GM18505 (cell line): ENCODE measurements at regions not wholly inside any gene's neighbourhood (a gene's known extent, or its start where the extent isn't known, plus 50 kb on each side); places are given as distances from the start of the nearest gene placed in this dataset.

ENCODE experiments used
- ATAC-seq: cut with Tn5 transposase; IDR thresholded peaks from one replicate; pipeline ENCODE4 v1.9.1; 2021; ENCODE audit not compliant: unreplicated experiment
- POLR2A ChIP-seq: IDR thresholded peaks from 4 replicates; pipeline ENCODE4 v1.6.1; 2011; ENCODE audit warnings: borderline replicate concordance; ENCODE audit not compliant: insufficient read depth, insufficient read length; ENCODE audit errors: extremely low read depth

DNA sequence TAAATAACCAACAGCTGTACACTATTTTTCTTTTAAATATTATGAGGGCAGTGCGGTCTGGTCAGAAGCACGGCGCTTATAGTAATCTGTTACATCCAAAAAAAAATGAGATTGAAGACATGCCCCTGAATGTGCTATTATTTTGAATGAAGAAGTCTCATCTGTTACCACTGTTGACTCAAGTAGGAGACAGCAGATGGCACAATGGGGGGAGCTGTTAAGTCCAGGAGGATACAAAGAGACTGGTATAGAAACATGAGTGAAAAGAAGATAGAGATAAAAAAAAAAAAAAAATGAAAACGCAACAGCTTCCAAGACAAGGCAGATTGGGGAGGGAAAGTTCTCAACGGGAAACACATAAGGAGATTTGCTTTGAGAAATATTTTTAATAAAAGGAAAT is 425.5 kb upstream of the PKDCC start:
- ATAC-seq: no peak
- no peak for TF ChIP-seq POLR2A

DNA sequence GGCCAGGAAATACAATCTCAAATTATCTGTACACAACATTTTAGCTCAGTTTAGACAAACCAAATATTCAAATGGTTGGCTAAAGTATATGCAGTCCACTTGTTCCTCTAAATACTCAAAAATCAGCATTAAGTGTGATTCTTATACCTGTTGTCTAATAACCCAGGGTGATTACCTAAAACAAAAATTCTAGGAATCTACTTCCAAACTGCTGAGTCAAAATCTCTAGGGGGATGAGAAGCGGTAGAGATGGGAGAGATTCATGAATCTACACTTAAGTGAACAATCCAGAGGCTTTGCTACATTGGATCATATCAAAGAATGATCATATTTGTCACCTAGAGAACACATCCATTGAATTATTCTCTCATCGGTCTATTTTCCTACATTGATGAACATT is 420.9 kb upstream of the PKDCC start:
- no peak for TF ChIP-seq POLR2A
- no peak for ATAC-seq

DNA sequence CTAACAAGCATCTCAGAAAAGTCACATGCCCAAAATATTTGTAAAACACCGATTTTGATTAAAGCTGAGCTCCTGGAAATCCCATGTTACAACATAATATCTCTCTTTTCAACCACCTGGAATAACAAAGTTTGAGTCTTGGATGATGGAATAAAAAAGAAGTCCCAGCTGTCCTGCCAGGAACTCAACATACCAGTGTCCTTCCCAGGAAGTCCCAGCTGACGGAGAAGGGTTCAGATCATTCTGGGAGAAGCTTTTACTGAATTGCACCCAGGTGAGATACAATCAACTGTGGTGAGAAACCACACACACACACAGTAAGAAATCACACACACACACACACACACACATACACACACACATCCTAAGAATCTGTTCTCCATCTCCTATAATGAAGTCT is 413.1 kb upstream of the PKDCC start:
- no peak for ATAC-seq
- no peak for TF ChIP-seq POLR2A

DNA sequence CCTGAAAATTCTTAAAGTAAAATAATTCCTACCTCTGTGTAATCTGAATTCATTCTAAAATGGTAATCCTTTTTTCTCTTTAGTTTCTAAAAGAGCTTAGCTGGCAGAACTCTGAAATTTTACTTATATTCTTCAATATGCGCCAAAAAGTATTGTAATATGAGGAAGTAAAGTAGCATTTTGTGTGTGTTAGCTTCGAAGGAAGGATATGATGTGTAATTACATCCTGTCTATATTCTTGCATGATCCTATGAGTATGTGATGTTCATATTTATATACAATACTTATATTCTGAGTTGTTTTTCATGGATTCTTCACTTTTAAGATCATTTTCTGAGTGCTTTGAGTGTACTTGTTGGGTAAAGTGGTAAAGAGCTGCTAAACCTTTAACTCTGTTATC is 402.9 kb upstream of the PKDCC start:
- no peak for TF ChIP-seq POLR2A
- no peak for ATAC-seq

DNA sequence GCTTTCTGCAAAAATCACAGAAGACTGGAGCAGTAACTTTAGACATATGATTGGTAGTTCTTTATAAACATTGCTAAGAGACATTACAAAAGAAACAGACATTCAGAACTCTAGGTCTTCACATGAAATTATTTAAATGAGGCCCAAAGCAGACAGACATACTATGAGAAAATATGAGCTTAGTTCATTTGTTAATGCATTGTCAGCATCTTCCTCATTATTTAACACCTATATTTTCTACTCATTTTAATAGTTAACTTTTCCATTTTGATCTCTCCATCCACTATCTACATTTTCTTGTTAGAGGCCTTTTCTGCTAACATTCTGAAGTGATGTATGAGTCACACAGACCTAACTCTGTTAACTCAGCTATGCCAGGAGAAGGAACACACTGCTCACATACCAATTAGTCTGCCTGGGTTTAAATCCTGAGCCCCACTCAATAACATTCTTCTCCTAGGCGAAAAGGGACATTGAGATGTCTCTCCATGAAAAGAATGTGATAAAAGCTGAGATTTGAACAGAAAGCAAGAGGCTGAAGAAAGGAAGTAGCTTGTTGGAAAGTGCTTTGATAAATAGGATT is 400.3 kb upstream of the PKDCC start:
- TF ChIP-seq POLR2A: no peak
- ATAC-seq: no peak

DNA sequence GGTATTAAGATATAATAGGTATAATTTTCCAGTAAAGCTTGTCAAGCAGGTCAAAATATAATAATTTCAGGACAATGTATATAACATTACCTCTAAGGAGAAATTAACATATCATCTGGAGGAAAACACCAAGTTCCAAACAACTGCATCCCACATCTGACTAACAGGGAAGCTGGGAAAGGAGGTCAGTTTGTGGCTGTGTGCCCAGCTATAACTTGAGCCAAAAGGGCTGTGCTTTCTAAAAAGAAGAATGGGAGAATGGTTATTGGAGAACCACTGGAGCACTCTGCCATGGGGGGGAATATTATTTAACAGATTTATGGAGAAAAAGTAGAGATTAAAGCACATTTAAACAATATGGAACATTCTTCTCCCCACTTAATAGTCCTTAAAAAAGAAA is 390.6 kb upstream of the PKDCC start:
- TF ChIP-seq POLR2A: no peak
- no peak for ATAC-seq

DNA sequence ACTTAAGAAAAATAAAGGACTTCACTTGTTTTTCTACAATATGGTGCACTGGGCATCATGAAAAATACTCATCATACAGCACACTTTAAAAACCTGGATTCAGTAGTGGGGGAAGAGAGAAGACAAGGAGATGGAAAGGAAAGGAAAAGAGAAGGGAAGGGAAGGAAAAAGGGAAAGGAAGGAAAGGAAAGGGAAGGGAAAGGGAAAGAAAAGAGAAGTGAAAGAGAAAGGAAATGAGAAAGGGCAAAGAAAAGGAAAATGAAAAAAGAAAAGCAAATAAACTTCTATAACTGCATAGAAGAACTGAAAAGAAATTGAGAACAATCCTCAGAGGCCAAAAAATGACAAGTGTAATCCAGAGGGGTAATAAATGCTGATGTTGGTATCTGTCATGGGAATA is 388.1 kb upstream of the PKDCC start:
- ATAC-seq: no peak
- TF ChIP-seq POLR2A: no peak

DNA sequence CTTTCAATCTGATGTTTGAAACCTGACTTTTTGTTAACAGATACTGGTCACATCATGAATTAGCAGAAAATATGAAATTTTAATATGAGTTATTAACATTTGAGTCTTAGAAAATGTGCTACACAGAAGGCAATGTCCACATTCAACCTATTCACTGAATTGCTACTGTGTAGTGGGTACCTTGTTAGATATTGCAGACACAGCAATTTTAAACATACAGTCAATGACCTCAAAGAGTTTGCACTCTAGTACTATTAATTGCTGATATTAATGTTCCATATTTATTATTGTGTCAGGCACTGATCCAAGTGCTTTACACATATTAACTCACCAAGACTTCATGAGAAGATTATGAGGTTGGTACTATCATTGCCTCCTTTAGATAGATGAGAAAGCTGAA is 385.4 kb upstream of the PKDCC start:
- ATAC-seq: no peak
- TF ChIP-seq POLR2A: no peak

DNA sequence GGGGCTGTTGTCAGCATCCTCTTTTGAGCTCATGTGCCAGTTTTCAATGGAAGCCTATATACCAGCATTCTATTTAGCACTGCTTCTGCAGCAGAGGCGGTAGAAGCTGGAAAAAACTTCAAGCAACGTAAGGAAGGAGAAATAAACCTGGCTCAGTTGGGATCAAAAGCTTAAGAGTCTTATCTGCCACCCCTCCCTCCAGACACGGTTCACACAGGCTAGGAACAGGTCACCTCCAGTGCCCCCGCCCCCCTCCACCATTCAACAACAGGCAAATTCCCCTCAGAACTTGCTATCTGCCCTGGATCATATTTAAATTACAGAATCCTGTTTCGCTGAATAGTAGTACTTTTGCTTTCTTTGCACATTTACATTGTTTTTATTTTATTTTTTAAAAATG is 384.8 kb upstream of the PKDCC start:
- no peak for ATAC-seq
- TF ChIP-seq POLR2A: no peak

DNA sequence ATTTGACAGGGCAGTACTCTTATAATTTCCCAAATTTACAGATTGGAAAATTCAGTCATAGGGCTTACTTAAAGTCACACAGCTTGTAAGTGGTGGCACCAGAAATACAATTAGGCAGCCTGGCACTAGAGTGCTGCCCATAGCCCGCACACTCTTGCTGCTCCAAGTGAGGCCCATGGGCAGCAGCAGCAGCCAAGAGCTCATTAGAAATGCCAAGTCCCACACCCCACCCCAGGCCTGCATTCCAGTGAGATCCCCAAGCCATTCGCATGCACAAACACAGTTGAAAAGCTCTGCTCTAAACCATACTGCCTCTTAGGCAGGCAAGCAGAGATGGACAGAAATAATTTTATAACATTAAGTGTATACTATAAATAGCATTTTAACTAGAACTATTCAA is 379.3 kb upstream of the PKDCC start:
- TF ChIP-seq POLR2A: no peak
- no peak for ATAC-seq

DNA sequence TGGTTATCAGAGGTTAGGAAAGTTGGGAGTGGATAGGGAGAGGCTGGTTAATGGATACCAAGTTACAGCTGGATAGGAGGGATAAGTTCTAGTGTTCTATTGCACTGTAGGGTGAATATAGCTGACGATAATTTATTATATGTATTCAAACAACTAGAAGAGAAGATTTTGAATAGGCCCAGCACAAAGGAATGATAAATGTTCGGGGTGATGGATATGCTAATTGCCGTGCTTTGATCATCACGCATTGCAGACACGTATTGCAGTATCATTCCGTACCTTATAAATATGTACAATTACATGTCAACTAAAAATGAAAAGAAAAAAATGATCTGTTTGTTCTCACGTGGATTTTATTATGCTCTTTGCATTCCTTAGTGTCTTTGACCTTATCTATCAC is 369.2 kb upstream of the PKDCC start:
- TF ChIP-seq POLR2A: no peak

DNA sequence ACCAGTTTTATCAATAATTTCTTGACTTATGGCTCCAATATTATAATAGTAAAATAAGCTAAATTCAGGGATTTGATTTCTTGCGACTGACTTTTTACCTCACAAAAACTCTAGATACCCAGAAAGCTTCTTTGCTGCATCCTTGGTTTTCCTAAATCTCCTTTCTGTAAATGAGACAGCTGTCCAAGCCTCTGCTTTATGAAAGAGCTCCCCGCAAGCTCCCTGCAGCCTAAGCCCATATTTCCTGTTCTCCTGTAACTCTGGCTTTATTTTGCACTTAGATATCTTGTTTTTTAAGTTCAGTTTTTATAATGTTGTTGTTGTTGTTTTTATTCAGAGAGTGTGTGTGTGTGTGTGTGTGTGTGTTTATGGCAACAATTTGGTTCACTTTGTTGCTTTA is 361.7 kb upstream of the PKDCC start:
- no peak for ATAC-seq
- no peak for TF ChIP-seq POLR2A

More for the DNA sequence above, 369.2 kb upstream of the PKDCC start:
- ATAC-seq: no peak

DNA sequence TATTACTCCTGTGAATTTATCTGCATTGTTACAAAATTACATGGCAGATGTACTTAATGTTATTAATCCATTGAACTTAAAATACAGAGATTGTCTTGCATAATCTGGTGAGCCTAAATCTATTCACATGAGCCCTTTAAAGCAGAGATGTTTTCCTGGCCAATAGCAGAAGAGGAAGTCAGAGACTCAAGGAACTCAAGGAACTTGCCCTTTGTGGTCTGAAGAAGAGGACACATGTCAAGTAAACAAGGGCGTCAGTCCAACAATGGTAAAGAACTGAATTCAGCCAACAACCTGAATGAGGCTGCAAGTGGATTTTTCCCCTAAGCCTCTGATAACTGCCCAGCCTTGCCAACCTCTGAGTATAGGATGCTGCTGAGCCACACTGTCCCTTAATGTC is 356.3 kb upstream of the PKDCC start:
- TF ChIP-seq POLR2A: no peak
- ATAC-seq: no peak

DNA sequence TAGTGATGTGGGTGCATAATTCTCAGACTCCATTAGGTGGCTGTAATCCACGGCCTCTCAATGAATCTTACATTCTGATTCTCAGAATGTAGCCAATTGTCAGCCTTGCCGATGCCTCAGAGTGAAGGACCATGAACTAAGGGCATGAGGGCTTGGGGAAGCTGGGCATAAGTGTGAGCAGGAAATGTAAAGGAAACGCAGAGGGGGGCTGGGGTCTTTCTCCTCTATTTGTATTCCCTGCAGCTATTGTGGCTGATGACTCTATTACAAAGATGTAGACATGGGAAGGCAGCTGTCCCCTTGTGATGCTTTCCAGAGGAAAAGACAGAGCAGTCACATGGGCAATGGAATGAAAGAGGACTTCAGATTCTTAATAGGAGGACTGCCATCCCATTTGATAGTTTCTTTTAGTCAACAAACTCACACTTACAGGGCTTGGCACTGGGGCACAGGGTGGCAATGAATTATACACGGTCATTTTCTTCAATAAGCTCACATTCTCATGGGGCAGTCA is 353.2 kb upstream of the PKDCC start:
- no peak for ATAC-seq
- TF ChIP-seq POLR2A: no peak

DNA sequence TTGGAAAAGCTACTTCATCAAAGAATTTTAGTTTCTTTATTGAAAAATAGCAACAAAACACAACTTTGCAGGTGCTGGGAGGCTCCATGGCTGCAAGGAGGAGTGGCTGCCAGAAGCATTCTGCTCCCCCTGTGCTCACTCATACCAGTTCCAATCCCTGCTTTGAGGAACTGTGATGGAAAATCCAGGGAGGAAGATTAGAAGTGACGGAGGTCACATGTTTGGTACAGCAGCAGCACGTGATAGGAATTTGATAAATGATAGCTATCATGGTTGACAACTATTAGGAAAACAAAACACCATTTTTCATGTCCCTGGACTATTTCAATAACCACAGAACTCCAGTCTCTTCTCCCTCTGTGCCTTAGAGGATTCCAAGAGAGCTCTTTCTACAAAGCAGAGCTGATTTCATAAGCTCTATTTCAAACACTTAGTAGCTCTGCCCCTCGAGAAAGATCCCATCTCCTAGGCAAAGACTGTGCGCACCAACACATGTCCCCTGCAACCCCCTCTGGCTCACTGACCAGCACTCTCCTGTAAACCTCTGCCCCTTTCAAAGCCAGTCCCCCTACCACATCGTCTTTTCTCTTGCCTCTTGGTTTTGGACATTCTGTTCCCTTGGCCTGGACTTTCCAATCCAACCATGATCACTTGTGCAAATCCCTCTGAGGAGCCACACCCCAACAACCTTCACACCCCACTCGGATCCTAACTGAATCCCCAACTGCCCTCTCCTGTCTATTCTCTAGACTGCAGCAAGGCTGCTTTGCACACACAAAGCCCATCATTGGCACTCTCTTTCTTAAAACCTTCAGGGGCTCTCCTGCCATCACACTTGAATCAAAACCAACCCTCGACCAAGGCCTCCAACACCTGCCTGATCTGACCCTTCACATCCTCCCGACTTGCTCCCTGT is 352.4 kb upstream of the PKDCC start:
- no peak for ATAC-seq
- TF ChIP-seq POLR2A: no peak

DNA sequence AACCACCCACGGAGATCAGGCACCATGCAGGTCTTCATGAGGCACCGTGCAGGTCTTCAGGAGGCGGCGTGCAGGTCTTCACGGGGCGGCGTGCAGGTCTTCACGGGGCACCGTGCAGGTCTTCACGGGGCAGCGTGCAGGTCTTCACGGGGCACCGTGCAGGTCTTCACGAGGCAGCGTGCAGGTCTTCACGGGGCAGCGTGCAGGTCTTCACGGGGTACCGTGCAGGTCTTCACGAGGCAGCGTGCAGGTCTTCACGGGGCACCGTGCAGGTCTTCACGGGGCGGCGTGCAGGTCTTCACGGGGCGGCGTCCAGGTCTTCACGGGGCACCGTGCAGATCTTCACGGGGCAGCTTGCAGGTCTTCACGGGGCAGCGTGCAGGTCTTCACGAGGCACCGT is 350.4 kb upstream of the PKDCC start:
- TF ChIP-seq POLR2A: no peak
- no peak for ATAC-seq
